ENCODE measurements at regions not wholly inside any gene's neighbourhood (a gene's known extent, or its start where the extent isn't known, plus 50 kb on each side); places are given as distances from the start of the nearest gene placed in this dataset.

GRCh38 chr2:45275242-45275805 is 266.1 kb upstream of the SIX2 start:
- peak; percentile 76 for DNase-seq (ENCODE audit: low read depth)

- no peak for DNase-seq (ENCODE audit: low read depth)
Observed at GRCh38 chr2:45274250-45274926, 265.1 kb upstream of the SIX2 start.

GRCh38 chr2:45273412-45274249 is 264.4 kb upstream of the SIX2 start:
- DNase-seq (ENCODE audit: low read depth): no peak

- no peak for DNase-seq (ENCODE audit: low read depth)
Observed at GRCh38 chr2:45272549-45273265, 263.5 kb upstream of the SIX2 start.

- peak; percentile 61 for DNase-seq (ENCODE audit: low read depth)
Observed at GRCh38 chr2:45269149-45269793, 260.0 kb upstream of the SIX2 start.

- no peak for DNase-seq (ENCODE audit: low read depth)
Observed at GRCh38 chr2:45268631-45269030, 259.4 kb upstream of the SIX2 start.

GRCh38 chr2:45267062-45267792 is 258.0 kb upstream of the SIX2 start:
- DNase-seq (ENCODE audit: low read depth): no peak

GRCh38 chr2:45265336-45265735 is 256.1 kb upstream of the SIX2 start:
- DNase-seq (ENCODE audit: low read depth): no peak

- peak; percentile 75 for DNase-seq (ENCODE audit: low read depth)
Observed at GRCh38 chr2:45264227-45265225, 255.3 kb upstream of the SIX2 start.

GRCh38 chr2:45263147-45263546 is 253.9 kb upstream of the SIX2 start:
- DNase-seq (ENCODE audit: low read depth): peak; percentile 74

GRCh38 chr2:45261746-45262145 is 252.5 kb upstream of the SIX2 start:
- no peak for DNase-seq (ENCODE audit: low read depth)

GRCh38 chr2:45260946-45261345 is 251.7 kb upstream of the SIX2 start:
- no peak for DNase-seq (ENCODE audit: low read depth)

- DNase-seq (ENCODE audit: low read depth): peak; percentile 35
Observed at GRCh38 chr2:45259547-45260160, 250.4 kb upstream of the SIX2 start.

GRCh38 chr2:45259138-45259537 is 249.9 kb upstream of the SIX2 start:
- no peak for DNase-seq (ENCODE audit: low read depth)

- DNase-seq (ENCODE audit: low read depth): no peak
Observed at GRCh38 chr2:45258311-45258710, 249.1 kb upstream of the SIX2 start.

GRCh38 chr2:45257820-45258219 is 248.6 kb upstream of the SIX2 start:
- DNase-seq (ENCODE audit: low read depth): no peak

GRCh38 chr2:45256867-45257641 is 247.8 kb upstream of the SIX2 start:
- DNase-seq (ENCODE audit: low read depth): no peak

- no peak for DNase-seq (ENCODE audit: low read depth)
Observed at GRCh38 chr2:45256173-45256866, 247.1 kb upstream of the SIX2 start.

Data from EH (cell line).